ENCODE measurements at regions not wholly inside any gene's neighbourhood (a gene's known extent, or its start where the extent isn't known, plus 50 kb on each side); places are given as distances from the start of the nearest gene placed in this dataset.

GRCh38 chrX:10048076-10048475 is 80.9 kb downstream of the CLDN34 start:
- no peak for DNase-seq

- peak; percentile 2 for DNase-seq
Observed at GRCh38 chrX:10048707-10049106, 81.5 kb downstream of the CLDN34 start.

DNA sequence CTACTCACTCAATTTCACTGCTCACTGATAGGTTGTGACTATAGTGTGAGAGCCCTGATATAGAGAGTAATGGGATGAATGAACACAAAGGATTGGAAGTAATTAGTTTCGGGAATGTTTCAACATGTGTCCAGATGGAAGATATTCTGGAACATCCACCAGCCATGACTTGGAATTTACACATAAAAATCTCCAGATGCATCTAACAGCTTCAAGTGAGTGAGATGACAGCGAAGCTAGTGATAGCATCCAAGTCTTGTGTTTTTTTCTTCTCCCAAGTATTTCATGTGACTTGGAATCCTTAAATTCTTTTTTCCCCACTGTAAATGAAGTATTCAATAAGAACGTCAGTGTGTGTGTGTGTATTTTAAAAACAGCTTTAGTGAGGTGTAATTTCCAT is 82.1 kb downstream of the CLDN34 start:
- no peak for DNase-seq

DNA sequence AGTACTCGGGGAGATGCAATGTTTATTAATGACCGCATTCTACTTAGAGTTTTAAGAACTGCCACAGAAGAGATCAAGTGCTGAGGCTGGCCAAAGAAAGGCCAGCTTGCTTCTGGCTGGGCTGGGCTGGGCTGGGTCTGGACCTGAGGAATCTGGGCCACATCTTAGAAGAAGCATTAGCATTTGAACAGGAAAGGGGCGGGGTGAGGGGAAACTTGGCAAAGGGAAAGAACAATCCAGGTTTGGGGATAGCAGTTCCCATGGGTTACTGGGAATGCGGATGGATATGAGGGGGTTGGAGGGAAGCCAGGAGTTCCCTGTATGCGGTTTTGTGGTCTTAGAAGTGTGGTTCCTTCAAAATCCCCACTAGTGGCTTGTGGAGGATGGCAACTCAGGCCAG is 83.3 kb downstream of the CLDN34 start:
- no peak for DNase-seq

- no peak for DNase-seq
Observed at GRCh38 chrX:10051866-10052480, 84.8 kb downstream of the CLDN34 start.

DNA sequence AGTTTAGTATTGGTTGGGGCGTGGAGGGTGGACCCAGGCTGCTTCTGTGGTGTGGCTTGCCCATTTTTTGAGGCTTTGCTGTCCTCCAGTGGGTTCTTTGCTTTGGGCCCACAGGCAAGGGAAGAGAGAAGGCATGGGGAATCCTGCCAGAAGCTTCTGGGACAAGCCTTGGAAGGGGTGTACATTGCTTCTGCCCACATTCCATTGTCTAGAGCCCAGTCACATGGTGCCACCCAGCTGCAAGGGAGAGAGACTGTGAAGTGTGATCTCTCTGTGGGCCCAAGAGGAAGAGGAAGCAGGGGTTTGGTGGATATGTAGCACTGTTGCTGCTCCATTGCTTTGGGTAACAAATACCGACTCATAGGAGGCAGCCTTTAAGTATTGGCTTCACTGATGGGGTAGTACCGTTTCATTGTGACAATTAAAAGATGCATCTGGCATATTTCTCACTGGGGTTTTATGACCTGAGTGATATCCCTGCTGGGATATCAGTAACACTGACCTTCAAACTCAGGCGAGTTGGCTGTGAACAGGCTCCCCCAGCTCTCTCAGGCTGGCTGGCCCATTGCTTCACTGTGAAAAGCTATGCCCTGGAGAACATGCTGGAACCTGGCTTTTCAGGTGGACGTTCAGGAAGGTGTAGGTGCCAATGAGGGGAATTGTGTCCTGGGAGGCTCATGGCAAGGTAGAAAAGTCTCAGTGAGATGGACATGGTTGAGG is 85.9 kb downstream of the CLDN34 start:
- DNase-seq = no peak

GRCh38 chrX:10054396-10054795 is 87.2 kb downstream of the CLDN34 start:
- DNase-seq = no peak

DNA sequence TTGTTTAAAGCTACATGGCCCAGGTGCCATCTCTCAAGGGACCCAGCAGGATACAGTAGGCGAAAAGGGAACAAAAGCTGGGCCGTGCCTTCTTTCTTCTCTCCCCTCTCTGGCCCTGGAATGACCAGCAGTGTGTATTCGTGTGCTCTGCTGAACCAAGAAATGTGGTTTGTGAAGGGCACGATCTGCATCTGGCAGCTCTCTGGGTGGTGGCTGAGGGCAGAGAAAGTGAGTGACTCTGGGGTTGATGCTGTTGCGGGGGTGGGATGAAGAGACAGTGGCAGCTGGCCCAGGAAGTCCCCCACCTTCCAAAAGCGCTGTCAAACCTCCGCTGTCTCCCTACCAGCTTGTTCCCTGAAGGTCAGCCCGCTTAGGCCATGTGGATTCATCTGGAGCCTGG is 88.3 kb downstream of the CLDN34 start:
- no peak for DNase-seq

GRCh38 chrX:10062352-10062751 is 94.4 kb upstream of the CLCN4 start:
- no peak for DNase-seq

GRCh38 chrX:10062980-10063379 is 93.8 kb upstream of the CLCN4 start:
- DNase-seq = no peak

- no peak for DNase-seq
Observed at GRCh38 chrX:10064736-10065135, 92.0 kb upstream of the CLCN4 start.

- DNase-seq = no peak
Observed at GRCh38 chrX:10070714-10071436, 85.9 kb upstream of the CLCN4 start.

GRCh38 chrX:10071451-10072144 is 85.2 kb upstream of the CLCN4 start:
- peak; percentile 61 for DNase-seq

GRCh38 chrX:10072786-10073568 is 83.8 kb upstream of the CLCN4 start:
- no peak for DNase-seq

DNA sequence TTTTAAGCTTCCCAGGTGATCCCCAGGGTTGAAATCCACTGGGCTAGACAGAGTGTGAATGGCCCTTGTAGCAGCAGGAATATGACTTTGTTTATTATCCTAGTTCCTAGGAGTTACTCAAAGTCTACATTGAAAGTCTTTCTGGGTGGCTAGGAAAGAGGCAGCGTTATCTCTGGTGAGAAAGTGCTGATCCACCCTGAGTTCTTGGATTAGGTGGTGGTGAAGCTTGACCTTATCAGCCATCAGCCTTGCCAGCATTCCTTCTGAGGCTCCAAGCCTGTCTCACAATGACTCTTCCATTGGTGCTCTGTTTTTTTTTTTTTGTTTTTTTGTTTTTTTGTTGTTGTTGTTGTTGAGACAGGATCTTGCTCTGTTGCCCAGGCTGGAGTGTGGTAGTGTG is 83.1 kb upstream of the CLCN4 start:
- no peak for DNase-seq

DNA sequence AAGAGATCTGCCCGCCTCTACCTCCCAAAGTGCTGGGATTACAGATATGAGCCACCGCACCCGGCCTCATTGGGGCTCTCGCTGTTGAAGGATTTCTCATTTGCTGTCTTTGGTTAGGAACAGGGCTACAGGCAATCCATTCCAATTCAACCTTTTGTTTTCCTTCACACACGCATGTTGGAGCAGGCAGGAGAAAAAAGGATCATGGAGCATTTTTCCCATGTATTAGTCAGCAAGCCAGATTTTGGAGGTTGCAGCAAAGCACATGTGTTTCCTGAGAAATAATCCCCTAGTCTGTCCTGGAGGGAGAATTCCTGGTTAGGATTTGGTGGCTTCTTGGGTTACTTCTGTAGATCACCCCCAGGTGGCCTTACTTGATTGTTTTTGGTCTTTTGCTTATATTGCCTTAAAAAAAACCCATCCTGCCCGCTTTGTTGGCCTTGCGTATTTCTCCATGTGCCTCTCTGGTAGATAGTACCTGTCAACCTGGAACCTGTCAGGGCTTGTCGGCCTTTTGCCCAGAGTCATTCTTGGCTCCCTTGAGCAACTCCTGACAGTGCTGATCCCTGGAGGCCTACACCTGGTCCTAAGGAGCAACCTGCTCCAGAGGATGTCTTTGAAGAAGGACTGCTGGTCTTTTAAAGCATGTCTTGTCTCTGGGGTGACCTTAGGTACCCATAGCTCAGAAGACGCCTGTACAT is 82.4 kb upstream of the CLCN4 start:
- DNase-seq = no peak

- DNase-seq = no peak
Observed at GRCh38 chrX:10076765-10077164, 80.0 kb upstream of the CLCN4 start.

DNA sequence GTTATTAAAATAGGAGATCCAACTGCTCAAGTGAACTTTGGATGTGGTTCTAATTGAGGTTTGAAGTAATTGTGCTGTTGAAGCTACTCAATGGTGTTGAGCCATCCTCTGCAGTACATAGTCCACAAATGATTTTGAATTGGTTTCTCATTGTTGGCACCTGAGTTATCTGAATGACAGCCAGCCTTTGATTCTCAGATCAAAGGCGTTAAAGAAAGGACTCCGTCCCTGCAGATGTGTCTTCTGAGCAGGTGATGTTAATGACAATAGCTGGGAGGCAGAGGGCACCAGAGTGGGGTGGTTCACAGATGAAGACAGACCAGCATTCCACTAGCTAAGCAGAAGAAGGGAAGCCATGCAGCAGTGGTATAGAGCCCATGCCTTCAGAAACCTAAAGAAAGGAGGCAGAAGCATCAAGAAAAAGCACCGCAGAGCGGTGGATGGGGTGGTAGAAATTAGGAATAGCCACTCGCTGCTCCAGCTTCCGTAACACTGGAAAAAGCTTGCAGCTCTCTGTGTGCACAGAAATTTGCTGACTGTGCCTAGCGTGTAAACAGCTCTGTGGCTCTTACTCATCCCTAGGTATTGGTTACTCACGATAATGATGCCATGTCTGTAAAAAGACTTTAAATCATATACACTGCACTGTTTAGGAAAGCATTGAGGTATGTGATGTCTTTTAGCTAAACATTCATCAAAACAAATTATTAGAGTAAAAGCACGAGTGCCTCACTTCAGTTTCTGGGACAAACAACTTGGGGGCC is 79.2 kb upstream of the CLCN4 start:
- no peak for DNase-seq

DNA sequence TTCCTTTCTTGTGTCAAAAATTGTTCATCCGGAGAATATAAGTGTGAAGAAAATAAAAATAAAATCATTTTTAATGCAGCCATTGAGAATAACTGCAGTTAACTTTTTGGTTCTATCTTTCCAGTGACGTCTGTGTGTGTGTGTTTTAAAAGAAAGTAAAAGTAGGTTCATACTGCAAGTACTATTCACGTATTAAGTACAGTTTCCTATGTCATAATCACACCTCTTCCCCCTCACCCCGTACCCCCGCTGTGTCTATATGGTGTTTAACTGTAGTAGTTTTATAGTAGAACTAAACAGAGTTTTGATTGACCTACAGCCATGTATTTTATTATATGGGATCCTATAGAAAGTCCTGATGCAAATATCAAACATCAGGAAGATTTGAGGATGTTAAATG is 78.5 kb upstream of the CLCN4 start:
- DNase-seq = no peak

- DNase-seq = no peak
Observed at GRCh38 chrX:10079231-10079630, 77.5 kb upstream of the CLCN4 start.

DNA sequence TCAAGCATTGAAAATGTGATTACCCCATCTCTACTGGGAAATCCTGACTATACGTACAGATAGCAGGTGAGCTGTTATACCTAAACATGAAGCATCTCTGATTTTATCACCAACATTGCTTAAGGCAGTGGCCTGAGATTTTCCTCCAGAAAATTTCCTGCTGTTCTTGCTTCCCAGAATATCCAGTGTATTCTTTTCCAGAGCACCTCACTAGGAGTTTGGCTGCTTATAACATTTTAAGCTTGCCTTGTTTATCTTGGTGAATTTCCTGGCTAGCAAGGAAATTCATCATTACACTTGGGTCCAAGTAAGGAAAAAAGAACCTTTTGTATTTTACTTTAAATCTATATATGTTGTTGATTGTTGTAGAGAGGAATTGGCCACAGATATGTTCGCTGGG is 73.0 kb upstream of the CLCN4 start:
- no peak for DNase-seq
